Duodenal mucosa (tissue), 2 donors: ENCODE measurements at regions not wholly inside any gene's neighbourhood (a gene's known extent, or its start where the extent isn't known, plus 50 kb on each side); places are given as distances from the start of the nearest gene placed in this dataset.

Experiments
- H3K27ac ChIP-seq: one replicate; pipeline ENCODE4 v1.7.0; 2013; ENCODE audit warnings: low read depth, low read length
- H3K27me3 ChIP-seq, 2 donors: one replicate each; pipeline ENCODE4 v1.7.0; 2013; ENCODE audit warnings: low read length in 2 of 2, control low read depth in 1 of 2; ENCODE audit not compliant: insufficient read depth in 2 of 2, control insufficient read depth in 1 of 2
- H3K36me3 ChIP-seq, 2 donors: one replicate each; pipeline ENCODE4 v1.7.0; 2013; ENCODE audit warnings: low read length in 2 of 2, control low read depth in 1 of 2; ENCODE audit not compliant: insufficient read depth in 2 of 2, control insufficient read depth in 1 of 2
- H3K4me1 ChIP-seq, 2 donors: one replicate each; pipeline ENCODE4 v1.7.0; 2013; ENCODE audit warnings: low read length in 2 of 2, control low read depth in 1 of 2; ENCODE audit not compliant: insufficient read depth in 2 of 2, control insufficient read depth in 1 of 2
- H3K4me3 ChIP-seq, 2 donors: one replicate each; pipeline ENCODE4 v1.7.0; 2013; ENCODE audit warnings: low read length in 2 of 2, low read depth in 1 of 2
- H3K9ac ChIP-seq, 2 donors: one replicate each; pipeline ENCODE4 v1.7.0; 2013; ENCODE audit warnings: low read length in 2 of 2, low read depth in 1 of 2
- H3K9me3 ChIP-seq, 2 donors: one replicate each; pipeline ENCODE4 v1.7.0; 2013; ENCODE audit warnings: low read length in 2 of 2, control low read depth in 1 of 2; ENCODE audit not compliant: control insufficient read depth in 1 of 2

DNA sequence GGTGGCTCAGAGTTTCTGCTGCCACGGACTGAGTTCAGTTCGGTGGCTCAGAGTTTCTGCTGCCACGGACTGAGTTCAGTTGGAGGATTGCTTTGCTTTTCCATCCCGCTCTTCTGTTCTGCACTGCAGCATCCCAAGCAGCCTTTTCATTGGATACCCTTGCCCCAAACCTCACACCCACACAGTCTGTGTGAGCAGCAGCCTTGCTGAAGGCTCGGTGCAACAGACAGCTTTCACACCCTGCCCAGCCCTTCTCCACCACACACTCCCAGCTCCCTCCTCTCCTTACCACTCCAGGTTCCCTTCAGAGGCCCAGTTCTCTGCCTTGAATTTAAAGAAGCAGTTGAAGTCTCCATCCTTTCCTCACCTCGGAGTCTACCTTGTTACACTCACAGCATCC lies 52.5 kb upstream of the CHD6 start:
- peaks cover 3 to 9% of the 10 kb centered on the region in 2 donors for H3K27me3 ChIP-seq
- no peaks in the 10 kb centered on the region for H3K36me3 ChIP-seq
- no peak overlapping the region for H3K27ac ChIP-seq

DNA sequence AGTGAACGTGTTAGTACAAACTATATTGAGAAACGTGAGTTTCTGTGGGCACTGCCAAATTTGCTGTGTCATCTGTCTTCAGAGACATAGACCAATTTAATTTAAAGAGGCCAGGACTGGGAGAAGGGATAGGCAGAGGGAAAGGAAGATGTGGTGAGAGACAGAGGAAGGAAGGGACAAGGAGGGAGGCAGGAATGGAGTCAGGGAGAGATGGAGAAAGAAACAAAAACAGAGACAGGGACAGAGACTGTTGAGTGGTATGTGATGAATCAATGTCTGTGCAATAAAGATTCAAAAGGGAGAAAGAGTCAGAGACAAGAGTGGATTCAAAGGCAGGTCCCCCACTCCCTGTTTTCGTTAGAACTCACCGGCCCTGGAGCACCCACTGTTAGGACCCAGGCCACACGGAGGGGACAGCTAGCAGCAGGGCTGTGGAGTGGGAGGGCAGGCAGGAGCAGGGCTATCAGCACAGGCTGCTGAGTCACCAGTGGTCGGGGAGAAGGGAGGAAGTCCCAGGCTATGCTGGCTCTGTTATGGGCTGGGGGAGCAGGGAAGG lies 51.6 kb upstream of the CHD6 start:
- Histone ChIP-seq H3K27me3 (peaks cover 3 to 9% of the 10 kb centered on the region in 2 donors), H3K27ac (no peak overlapping the region), H3K36me3 (no peaks in the 10 kb centered on the region), H3K9me3 (no peaks in the 10 kb centered on the region), H3K9ac (no peak overlapping the region), H3K4me1 (no peaks in the 10 kb centered on the region), H3K4me3 (no peak overlapping the region)

More for the DNA sequence above, 52.5 kb upstream of the CHD6 start:
- Histone ChIP-seq H3K4me1 (no peaks in the 10 kb centered on the region), H3K4me3 (no peak overlapping the region), H3K9me3 (no peaks in the 10 kb centered on the region), H3K9ac (no peak overlapping the region)

DNA sequence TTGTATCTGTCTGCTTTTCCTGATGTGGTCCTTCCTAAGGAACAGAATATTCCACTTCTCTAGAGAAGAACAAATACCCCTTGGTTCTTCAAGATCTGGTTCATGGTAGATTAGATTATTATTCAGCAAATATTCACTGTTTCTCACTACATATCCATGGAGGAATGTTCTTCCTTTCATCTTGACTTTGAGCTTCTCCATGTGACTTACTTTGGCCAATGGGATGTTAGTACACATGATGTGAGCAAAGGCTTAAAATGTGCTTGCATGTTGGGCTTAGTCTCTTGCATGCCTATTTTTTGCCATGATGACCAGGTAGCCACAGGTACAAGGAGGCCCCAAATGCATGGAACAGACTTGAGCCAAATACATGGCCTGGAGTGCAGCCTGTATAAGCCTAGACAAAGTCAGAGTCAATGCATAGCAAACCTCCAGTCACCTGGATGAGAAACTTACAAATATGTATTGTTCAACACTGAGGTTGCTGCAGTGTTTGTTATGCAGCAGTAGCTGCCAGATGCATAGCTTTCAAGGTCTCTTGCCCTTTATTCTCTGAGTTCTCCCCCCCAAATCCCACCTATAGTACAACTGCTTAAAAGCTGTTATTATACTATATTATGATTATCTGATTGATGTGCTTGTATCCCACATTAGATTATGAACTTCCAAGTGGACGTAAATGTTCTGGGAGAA lies 50.0 kb upstream of the CHD6 start:
- no peaks in the 10 kb centered on the region for H3K36me3 ChIP-seq
- no peak overlapping the region for H3K4me3 ChIP-seq
- H3K4me1 ChIP-seq: no peaks in the 10 kb centered on the region
- H3K27me3 ChIP-seq: peaks cover 0 to 4% of the 10 kb centered on the region in 2 donors
- H3K27ac ChIP-seq: no peak overlapping the region
- H3K9me3 ChIP-seq: no peaks in the 10 kb centered on the region
- H3K9ac ChIP-seq: no peak overlapping the region
